Middle frontal gyrus (tissue), 1 donor: ENCODE measurements at regions not wholly inside any gene's neighbourhood (a gene's known extent, or its start where the extent isn't known, plus 50 kb on each side); places are given as distances from the start of the nearest gene placed in this dataset.

Source experiments
- DNase-seq: peaks from one replicate; pipeline ENCODE4 v3.0.0-alpha.2; 2015; ENCODE audit warnings: low spot score; ENCODE audit errors: extremely low spot score

DNA sequence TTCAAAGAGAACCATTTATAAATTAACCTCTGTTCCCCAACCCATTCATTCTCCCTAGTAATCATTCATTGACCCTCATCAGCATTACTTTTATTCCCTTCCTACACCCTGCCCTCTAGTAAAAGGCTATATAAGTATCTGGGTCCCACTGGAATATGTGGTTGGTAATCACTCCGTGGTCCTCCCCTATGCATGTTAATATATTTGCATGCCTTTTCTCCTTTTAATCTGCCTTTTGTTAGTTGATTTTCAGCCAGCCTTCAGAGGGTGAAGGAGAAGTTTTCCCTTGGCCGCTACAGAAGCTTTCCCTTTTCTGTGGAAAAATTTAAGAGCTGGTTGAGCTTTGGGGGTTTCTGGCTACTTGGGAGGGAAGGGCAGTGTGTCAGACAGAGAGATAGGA lies 585.6 kb downstream of the UTRN start:
- DNase-seq, result no peak

DNA sequence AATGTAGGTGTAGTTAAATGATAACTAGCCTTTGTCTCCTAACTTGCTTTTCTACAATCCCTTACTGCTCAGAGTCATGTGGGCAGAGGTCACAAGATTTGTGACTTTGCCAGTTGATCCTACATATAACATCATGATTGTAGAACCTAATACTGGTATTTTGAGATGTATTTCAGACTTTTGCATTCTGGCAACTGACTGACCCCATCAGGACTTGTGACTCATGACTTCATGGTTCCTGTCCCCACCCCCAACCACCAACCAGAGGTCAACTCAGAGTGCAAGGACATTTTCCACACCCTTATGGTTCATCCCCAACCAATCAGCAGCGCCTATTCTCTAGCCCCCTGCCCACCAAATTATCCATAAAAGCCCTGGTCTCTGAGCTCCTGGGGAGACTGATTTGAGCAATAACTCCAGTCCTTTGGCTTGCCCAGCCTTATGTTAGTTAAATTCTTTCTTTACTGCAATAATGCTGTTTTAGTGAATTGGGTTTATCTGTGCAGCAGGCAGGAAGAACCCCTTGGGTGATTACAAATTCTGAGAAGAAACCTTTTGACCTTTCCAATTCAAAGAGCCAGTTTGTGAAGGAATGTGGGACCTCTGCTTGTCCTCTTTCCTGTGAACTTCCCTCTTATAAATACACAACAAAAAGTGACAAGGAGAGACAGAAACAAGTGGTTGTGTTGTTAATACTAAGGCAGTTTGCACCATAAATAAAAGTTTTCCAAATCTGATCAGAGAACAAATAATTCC lies 588.7 kb downstream of the UTRN start:
- DNase-seq, result no peak

DNA sequence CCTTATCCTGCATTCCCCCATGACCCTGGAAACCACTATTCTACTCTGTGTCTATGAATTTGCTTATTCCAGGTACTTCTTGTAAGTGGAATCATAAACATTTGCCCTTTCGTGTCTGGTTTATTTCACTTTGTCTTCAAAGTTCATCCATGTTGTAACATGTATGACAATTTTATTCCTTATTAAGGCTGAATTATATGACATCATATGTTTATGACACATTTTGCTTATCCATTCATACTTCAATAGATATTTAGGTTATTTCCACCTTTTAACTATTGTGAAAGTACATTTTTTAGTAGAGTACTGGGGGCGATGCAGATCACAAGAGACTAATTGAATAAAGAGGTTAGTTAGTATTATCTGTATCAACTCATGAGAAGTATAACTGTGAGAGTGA lies 591.6 kb downstream of the UTRN start:
- no peak for DNase-seq

DNA sequence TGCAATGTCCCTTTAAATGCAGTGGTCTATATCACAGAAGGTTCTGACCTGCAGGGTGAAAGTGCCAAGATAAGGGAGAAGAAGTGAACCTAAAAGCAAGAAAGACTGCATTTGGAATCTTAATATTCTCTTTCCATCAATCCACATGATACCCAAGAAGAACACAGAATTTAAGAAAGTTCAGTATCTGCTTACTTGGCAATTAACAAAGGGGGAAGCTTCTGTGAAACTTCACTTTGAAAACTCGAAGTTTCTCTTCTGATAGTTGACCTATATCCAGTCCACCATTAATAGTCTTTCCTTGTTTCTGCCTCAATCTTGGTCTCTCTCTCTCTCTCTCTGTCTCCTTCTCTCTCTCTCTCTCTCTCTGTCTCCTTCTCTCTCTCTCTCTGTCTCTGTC lies 592.0 kb downstream of the UTRN start:
- no peak for DNase-seq

DNA sequence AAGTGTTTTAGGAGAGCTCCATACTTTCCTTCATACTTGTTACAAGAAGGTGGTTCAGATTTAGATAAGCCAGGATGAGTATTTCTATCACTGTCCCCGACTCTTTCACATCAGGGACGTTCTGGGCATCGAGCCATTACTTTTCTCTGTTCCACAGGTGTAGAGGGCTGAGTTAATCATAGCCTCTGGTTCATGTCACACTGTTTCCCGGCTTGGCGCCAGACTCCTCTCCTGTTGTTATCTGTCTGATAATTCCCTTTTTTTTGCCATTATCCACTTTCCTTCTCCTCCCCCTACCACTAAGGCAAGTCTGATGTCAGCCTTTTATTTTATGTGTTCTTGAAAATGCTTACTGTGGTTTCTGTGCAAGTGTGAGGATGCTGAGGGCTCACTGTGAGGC lies 593.4 kb downstream of the UTRN start:
- DNase-seq, result no peak

DNA sequence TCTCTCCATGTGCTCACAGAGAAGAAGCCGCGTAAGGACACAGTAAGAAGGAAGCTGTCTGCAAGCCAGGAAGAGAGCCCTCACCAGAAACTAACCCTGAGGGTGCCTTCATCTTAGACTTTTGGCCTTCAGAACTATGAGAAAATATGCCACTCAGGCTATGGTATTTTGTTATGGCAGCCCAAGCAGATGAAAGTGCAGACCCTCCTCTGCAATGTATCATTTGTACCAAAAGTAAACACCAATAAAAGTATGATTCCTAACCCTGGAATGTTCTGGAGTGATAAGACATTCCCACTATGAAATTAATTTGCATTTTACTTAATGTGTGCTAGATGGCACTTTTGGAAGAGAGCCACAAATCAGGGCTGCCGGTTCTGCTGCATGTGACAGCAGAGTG lies 594.3 kb downstream of the UTRN start:
- no peak for DNase-seq

DNA sequence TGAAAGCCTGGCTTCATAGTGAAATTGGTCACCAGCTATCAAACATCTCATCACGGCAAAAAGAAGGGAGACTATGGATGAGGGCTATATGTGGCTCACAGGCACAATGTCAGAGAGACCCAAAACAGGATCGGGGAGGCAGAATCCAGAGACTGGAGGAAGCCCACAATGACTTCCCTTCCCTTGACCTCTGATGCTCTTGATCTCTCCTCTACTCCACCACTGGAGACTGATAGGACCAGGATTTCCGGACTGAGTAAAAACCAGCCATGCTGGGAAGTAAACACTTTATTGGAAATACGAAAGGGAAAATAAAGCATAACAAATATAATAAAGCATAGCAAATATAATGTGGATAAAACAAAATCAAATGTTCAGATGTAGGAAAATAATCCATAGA lies 597.3 kb downstream of the UTRN start:
- DNase-seq, result no peak

DNA sequence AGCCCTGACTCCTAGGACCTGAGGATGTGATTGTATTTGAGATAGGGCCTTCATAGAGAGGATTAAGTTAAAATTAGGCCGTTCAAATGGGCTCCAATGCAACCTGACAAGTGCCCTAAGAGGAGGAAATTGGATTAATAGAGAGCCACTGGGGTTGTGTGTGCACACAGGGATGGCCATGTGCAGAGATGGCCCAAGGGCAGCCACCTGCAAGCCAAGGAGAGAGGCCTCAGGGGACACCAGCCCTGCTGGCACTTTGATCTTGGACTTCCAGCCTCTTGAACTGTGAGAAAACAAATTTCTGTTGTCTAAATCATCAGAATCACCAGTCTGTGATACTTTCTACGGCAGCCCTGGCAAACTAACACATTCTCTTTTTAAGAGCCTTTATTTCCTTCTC lies 598.8 kb downstream of the UTRN start:
- no peak for DNase-seq

DNA sequence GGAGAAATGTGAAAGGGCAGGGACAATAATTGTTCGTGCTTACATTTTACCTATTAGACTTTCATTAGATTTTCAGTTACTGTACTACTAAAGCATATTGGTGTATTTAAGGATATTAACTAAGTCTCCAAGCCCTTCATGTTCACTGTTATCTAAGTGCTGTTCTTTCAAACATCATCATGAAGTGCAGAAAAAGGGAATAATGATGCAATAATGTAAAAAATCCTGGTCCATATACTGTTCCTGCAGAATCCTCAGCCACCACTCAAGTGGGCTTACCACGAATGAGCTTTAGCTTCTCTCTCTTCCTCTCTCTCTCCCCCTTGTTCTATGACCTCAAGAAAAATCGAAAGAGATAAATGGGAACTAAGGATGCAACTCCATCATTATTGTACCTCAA lies 600.7 kb downstream of the UTRN start:
- DNase-seq, result no peak

DNA sequence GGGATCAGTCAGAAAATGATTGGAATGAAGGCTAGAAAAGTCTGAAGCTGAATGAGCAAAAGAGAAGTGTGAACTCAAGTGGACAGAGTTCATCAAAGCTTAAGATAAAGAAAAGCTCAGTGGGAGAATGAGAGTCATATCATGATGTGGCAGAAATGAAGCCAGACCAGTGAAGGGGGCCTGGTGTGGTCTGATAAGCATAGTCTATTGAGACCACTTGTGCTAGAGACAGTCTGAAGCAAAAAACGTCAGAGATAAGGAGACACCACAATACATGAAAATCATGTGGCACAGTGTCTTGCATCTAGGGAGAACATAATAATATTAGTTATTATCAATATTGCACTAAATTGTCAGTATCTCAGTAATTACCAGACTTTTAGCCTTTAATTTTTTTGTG lies 601.5 kb downstream of the UTRN start:
- DNase-seq, result no peak

DNA sequence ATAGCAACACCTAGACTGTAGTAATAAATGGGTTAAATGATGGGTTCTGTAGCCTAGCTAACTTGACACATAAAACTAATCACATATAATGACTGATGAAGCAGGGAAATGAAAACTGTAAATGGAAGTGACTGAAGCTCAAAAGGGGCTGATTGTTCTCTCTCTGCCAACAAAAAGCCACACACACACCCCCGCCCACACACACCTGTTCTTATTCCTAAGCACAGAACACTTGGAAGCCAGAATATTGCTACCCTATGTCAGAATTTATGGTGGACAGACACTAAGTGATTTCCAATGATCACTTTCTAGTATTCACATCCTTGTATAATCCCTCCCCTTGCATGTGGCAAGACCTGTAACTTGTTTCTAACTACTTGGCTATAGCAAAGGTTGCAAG lies 603.5 kb downstream of the UTRN start:
- DNase-seq, result no peak

DNA sequence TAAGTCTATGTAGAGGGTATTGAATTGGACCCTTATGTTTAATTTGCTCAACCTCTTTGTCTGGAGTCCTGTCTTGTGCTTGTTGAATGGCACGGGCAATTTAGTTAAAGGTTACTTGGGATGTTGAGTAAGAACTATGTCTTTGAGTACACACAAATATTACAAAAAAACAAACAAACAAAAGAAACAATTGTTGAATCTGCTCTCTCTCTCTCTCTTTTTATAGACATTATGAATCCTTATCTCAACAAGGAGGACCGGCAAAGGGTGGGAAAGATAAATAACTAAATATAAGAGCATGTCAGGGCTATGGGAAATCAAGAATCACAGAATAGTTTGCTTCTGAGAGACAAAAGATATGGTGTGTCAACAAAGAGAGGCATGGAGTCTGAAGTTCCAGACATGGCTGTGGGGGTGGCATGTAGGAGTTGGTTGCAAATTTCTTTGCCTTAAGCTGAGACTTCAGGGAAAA lies 608.6 kb downstream of the UTRN start:
- no peak for DNase-seq

DNA sequence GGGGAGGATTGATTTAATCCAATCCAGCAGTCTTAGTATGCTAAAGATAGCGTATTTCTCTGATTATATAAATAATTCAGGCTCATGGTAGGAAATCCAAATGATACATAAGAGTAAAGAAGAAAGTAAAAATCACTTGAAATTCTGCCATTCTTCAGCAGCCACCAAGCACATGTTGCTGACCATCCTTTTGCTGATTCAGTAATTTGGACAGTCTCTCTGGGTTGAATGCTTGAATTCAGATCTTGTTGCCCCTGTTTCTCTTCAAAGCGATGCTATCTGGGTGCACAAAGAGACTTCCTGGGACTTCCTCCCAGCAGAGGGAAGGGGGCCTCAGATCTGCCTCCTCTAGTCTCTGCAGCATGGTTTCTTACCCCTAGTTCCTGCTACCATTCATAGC lies 609.1 kb downstream of the UTRN start:
- DNase-seq, result no peak

DNA sequence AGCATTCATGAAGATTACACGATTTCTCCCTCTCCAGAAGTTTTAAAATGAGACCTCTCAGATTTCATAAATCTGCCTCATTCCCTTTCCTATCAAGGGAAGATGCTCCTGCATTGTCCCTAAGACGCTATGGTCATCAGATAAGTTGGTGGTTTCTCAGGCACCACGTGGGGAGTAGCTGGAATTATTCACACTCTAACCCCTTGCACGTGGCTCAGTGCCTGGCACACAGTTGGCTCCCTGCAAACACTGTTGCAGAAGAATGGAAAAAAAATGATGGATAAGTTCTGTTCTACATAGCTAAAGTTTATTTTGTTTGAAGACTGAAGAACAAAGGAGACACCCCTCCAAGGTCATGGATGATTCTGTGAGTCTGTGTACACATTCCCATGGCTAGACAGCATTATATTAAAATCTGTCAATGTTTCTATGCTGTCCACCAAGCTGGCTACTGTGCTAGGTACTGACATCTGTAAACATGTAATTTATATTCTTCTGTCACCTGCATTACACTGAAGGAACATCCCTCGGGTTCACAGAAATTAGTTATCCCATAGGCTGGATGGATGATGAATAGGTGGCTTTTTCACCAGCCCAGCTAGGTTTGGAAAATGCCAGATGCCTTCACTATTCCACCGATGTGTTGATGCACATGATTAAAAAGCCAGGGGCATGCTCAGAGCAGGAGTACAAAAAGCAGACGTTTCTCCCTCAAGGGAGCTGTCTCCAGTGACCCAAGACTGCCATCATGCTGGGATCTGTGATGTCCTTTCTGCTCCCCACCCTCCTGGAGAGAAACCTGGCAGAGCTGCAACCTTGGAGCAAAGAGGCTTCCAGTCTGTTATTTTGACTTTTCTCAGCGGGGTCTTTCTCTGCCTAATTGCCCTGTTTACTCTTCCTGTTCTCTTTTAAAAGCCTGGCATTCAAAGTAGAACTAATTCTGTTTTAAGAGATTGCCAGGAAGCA lies 610.5 kb downstream of the UTRN start:
- DNase-seq, result no peak

DNA sequence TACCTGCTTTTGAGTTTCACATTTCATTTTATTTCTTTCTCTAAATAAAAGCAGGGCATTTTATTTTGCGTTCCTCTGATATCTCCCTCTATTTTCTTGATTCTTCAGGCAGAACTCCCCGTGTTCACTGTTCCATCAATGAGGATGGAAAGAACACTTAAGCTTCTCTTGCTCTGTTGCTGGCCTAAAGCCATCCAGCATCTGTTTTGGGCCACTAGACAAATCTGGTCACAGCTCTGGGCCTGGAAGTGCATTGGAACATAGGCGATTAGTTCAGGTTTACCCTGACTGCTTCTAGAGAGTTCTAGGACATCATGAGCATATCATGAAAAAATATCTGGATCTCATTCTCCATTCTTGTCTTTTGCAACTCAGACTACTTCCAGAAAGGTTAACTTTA lies 611.2 kb downstream of the UTRN start:
- no peak for DNase-seq

DNA sequence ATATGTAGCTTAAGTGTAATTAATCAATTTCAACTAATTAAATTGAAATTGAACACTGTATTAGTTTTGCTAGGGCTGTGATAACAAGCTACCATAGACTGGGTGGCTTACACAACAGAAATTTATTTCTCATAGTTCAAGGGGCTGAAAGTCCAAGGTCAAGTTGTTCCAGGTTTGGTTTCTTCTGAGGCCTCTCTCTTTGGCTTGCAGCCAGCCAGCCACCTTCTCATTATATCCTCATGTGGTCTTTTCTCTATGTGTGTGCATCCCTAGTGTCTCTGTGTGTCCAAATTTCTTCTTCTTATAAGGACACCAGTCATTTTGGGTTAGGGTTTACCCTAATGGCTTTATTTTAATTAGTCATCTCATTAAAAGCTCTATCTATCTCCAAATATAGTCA lies 611.7 kb downstream of the UTRN start:
- DNase-seq, result no peak

DNA sequence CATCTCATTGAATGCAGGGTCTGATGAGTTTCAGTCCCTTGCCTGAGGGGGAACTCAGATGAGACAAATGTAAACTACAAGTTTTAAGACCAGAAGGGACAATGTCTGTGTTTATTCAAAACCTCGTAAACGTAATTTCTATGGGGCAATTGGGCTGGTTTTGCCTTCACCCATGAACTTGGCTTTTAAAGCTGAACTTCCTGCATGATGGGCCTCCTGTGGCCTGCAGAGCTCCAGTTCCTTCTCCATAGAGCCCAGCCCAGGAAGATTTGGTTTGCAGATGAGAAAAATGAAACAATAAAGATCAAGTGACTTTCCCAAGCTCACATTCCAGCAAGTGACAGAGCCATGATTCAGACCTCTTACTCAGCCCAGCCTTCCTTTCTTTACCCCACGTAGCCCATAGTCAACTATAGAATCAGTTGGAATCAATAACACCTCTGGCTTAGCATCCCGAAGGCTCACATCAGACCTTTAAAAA lies 612.3 kb downstream of the UTRN start:
- DNase-seq, result no peak

DNA sequence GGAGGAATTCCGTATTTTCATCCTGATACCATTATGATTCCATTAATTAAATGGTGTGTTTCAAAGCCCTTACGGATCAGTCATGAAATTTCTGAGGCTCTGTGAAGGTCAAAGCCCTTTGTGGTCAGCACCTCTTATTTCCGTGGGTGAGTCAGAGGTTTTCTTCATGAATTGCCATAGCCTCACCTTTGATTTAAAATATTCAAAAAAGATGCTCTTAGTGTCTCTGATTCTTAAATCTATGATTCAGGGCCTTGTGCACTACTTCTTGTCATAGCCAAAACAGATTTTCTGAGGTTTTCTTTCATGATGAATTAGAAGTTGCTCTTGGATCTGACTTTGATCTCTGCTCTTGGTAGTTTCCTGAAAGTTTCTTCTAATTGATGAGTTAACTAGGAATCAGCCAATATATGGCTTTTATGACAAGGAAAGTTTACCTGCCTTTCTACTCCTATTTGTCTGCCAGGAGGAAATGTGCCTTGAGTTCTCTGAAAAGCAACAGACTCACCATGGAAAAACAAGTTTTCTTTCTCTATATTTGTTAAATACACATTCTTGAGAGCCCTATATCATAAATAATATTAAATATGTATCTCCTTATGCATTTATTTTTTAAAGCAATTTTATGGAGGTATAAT lies 613.0 kb downstream of the UTRN start:
- DNase-seq, result no peak

DNA sequence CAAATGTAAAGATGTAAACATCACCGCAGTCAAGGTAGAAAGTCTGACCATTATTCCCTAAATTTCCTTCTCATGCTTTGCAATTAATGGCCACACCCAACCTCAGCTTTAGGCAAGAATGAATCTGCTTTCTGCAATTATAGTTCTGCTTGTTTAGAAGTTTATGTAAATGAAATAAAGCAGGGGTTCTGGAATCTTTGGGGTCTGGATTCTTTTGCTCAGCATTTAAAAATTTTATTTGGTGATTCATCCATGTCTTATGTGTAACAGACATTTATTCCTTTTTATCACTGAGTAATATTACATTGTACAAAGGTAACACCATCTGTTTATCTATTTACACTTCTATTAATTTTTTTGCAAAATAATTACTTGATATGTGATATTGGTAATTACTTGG lies 613.6 kb downstream of the UTRN start:
- no peak for DNase-seq

DNA sequence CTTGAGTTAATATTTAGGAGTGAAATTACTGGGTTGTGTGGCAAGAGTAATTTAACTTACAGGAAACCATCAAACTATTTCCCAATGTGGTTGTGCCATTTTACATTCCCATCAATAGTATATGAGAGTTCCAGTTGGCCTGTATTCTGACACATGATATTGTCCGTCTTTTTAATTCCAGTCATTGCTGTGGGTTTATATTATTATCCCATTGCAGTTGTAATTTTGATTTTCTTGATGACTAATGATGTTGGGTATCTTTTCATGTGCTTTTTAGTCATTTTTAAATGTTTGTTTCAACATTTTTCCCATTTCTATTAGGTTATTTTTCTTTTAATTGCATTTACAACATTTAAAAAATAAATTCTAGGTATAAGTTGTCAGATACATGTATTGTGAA lies 614.0 kb downstream of the UTRN start:
- DNase-seq, result no peak

DNA sequence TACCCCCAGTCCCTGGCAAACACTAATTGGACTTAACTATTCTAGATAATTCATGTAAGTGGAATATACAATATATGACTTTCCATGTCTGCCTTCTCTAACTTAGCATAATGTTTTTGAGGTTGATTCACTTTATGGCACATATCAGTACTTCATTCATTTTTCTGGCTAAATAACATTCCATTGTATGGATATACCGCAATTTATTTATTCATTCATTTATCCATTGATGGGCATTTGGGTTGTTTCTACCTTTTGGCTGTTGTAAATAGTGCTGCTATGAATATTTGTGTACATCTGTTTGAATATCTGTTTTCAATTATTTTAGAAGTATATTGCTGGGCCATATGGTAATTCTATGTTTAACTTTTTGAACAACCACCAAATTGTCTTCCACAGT lies 616.3 kb downstream of the UTRN start:
- DNase-seq, result no peak

DNA sequence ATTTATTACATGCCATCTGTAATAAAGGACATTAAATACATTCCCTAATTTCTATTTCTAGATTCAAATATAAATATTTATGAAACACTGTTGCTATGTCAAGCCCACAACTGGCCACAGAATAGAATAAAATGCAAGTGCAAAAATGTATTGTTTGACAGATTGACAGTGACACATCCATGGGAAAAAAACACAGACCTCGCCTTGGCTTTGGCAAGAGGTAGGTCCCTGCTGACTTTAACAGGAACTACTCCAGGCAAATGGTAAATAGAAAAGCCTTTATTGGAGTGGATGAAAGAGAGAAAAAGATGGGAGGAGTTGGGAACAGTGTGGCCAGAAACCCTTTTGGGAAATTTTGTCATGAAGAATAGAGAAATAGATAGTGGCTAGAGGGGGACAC lies 622.9 kb downstream of the UTRN start:
- no peak for DNase-seq
